ENCODE measurements at regions not wholly inside any gene's neighbourhood (a gene's known extent, or its start where the extent isn't known, plus 50 kb on each side); places are given as distances from the start of the nearest gene placed in this dataset.

DNA sequence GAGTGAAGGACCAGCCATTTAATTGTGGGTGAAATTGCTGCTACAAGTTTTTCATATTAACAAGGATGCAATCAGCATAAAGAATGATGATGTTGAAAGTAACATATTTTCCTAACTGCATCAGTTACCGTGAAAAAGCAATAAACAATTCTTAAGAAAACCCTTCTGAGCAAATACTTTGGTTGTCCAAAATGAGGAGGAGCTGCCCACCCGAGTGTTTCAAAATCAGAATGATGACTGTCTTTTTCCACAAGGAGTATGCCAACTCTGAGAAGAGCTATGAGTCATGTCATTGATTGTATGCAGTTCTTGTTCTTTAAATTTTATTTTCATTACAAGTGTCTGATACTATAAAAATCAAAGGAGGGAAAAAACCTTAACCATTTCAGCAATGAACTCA is 470.5 kb downstream of the COL12A1 start:
- peak; percentile 89 for DNase-seq (ENCODE audit: low read depth, low spot score)
- H3K4me3 ChIP-seq (ENCODE audit: low read depth, low read length): no peak overlapping the region
- in situ Hi-C loops (cut with HindIII; ENCODE audit: low sequenced_read_pairs): no loop called here
- TF ChIP-seq, protein P1, sequence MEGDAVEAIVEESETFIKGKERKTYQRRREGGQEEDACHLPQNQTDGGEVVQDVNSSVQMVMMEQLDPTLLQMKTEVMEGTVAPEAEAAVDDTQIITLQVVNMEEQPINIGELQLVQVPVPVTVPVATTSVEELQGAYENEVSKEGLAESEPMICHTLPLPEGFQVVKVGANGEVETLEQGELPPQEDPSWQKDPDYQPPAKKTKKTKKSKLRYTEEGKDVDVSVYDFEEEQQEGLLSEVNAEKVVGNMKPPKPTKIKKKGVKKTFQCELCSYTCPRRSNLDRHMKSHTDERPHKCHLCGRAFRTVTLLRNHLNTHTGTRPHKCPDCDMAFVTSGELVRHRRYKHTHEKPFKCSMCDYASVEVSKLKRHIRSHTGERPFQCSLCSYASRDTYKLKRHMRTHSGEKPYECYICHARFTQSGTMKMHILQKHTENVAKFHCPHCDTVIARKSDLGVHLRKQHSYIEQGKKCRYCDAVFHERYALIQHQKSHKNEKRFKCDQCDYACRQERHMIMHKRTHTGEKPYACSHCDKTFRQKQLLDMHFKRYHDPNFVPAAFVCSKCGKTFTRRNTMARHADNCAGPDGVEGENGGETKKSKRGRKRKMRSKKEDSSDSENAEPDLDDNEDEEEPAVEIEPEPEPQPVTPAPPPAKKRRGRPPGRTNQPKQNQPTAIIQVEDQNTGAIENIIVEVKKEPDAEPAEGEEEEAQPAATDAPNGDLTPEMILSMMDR (IDR thresholded peaks at IDR 0.05; ENCODE audit: low read depth, low read length): no peak

DNA sequence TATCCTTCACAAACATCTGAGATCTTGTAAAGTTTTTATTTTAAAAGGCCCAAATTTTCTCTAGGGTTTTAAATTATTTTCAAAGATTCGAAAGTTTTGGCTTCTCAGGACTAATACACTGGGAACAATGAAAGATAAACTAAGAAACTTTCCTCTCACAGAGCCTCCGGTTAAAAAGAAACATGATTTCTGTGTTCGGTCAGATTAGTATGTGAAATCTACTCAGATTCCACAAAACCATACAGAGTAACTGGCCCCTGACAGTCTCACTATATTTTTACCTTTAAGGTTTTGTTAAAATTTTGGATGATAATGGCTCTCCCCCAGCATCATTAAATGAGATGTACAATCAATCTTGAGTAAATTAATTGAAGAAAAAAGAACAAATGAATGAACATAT is 471.0 kb downstream of the COL12A1 start:
- in situ Hi-C loops (cut with HindIII; ENCODE audit: low sequenced_read_pairs): no loop called here
- no peak for DNase-seq (ENCODE audit: low read depth, low spot score)
- TF ChIP-seq, protein P1 (IDR thresholded peaks at IDR 0.05; ENCODE audit: low read depth, low read length): no peak
- no peak overlapping the region for H3K4me3 ChIP-seq (ENCODE audit: low read depth, low read length)

DNA sequence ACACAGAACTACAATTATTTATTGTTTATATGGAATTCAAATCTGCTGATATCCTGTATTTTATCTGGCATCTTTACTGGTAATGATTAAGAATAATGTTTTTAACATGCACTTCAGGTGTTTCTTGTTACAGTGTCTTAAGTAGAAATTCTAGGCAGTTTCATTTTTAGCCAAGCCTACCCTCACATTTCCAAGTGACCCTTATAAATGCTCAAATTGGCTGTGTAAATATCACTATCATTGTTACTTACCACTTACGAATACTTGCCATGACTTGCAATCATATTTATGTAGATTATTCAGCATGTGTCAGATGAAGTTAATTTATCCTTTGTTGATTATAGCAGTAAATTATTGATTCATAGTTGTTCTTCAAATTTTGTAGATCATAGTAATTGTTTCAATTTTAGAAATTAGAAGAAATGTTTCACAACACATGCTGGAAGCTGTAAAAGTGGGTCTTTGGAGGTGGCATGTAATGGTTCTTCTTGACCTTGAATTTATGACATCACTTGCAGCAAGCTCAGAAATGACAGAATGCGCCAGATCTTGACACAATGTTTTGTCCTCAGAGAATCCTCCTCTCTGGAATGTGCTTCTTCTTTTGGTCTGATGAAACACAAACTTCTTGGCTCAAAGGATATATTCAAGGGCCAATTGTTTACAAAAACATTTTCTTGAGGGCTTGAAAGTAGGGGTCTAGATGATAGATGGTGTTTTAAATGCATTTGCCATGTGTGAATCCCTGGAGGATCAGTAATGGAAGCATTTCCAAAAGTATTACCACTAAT is 471.8 kb downstream of the COL12A1 start:
- no peak for DNase-seq (ENCODE audit: low read depth, low spot score)
- H3K4me3 ChIP-seq (ENCODE audit: low read depth, low read length): no peak overlapping the region
- TF ChIP-seq, protein P1 (IDR thresholded peaks at IDR 0.05; ENCODE audit: low read depth, low read length): no peak
- in situ Hi-C loops (cut with HindIII; ENCODE audit: low sequenced_read_pairs): no loop called here

DNA sequence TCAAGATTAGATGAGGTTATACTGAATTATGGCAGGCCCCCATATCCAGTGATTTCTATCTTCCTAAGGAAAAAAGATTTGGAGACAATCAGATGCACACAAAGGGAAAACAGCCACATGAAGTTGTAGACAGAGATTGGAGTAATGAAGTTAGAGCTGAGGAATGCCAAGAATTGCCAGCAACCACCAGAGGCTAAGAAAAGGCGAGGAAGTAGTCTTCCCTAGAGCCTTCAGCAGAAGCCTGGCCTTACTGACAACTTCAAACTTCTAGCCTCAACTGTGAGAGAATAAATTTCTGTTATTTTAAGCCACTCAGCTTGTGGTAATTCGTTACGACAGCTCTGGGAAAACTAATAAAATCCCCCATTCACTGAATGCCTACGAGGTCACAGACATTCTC is 473.9 kb downstream of the COL12A1 start:
- TF ChIP-seq, protein P1 (IDR thresholded peaks at IDR 0.05; ENCODE audit: low read depth, low read length): no peak
- H3K4me3 ChIP-seq (ENCODE audit: low read depth, low read length): no peak overlapping the region
- DNase-seq (ENCODE audit: low read depth, low spot score): peak; percentile 88
- in situ Hi-C loops (cut with HindIII; ENCODE audit: low sequenced_read_pairs): no loop called here

DNA sequence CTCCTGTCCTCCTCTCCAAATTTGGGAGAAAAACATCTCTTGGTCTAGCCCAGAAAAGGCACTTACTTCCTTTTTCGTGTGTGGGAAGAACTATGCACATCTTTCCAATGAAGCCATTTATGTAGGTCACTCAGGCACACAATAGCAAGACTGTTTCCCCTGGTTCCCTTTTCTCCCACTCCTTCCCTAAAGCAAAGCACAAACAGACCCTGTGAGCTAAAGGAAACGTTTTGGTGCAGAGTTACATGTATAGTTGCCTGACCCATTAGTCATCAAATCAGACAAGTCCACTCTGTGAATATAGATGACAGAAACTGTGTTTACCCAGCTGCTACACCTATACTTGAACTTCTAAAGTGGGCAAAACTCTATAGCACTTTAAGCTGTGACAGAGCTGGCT is 474.6 kb downstream of the COL12A1 start:
- peak; percentile 73 for DNase-seq (ENCODE audit: low read depth, low spot score)
- TF ChIP-seq, protein P1 (IDR thresholded peaks at IDR 0.05; ENCODE audit: low read depth, low read length): no peak
- no peak overlapping the region for H3K4me3 ChIP-seq (ENCODE audit: low read depth, low read length)
- in situ Hi-C loops (cut with HindIII; ENCODE audit: low sequenced_read_pairs): no loop called here

DNA sequence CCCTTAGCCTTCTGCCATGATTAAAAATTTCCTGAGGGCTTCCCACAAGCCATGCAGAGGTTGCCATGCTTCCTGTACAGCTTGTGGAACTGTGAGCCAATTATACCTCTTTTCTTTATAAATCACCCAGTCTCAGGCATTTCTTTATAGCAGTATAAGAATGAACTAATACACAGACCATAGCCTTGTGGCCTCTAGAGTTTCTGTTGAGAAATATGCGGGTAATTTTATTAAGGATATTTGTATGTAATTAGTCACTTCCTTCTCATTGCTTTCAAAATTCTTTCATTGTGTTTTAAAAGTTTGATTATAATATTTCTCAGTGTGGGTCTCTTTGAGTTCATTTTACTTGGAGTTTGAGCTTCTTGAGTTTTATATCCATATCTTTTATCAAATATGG is 484.9 kb downstream of the COL12A1 start:
- H3K4me3 ChIP-seq (ENCODE audit: low read depth, low read length): no peak overlapping the region
- TF ChIP-seq, protein P1 (IDR thresholded peaks at IDR 0.05; ENCODE audit: low read depth, low read length): no peak
- no peak for DNase-seq (ENCODE audit: low read depth, low spot score)
- in situ Hi-C loops (cut with HindIII; ENCODE audit: low sequenced_read_pairs): no loop called here

All from astrocyte of the spinal cord (primary cell).